Upper lobe of left lung (tissue), 4 donors: ENCODE measurements at regions not wholly inside any gene's neighbourhood (a gene's known extent, or its start where the extent isn't known, plus 50 kb on each side); places are given as distances from the start of the nearest gene placed in this dataset.

Source experiments
- CTCF ChIP-seq, 6 experiments: fragments of 450-650 bp in 4 of 6; fragments of 200-600 bp in 2 of 6; sonication (generic) in 2 of 6; IDR thresholded peaks; one replicate each; pipeline ENCODE4 v1.5.1; 2016 to 2019; ENCODE audit warnings: antibody characterized with exemption in 6 of 6
- EP300 ChIP-seq, 4 donors: sonication (generic); formaldehyde crosslinking; IDR thresholded peaks; one replicate each; pipeline ENCODE4 v1.5.1; 2017; ENCODE audit warnings: antibody characterized with exemption in 4 of 4, control low read depth in 2 of 4
- POLR2A ChIP-seq, 4 donors: fragments of 450-650 bp; IDR thresholded peaks; one replicate each; pipeline ENCODE4 v1.5.1; 2016 to 2017; ENCODE audit warnings: antibody characterized with exemption in 4 of 4, mild to moderate bottlenecking in 2 of 4

GRCh38 chr6:158255989-158256601 lies 56.2 kb upstream of the TULP4 start:
- no peak for TF ChIP-seq POLR2A (IDR thresholded peaks at IDR 0.05)
- no peak for TF ChIP-seq CTCF (IDR thresholded peaks at IDR 0.05)
- no peak for TF ChIP-seq EP300 (IDR thresholded peaks at IDR 0.05)
